Breast epithelium (tissue), 4 donors: ENCODE measurements at regions not wholly inside any gene's neighbourhood (a gene's known extent, or its start where the extent isn't known, plus 50 kb on each side); places are given as distances from the start of the nearest gene placed in this dataset.

Experiments used
- DNase-seq, 2 donors: peaks; one replicate each; pipeline ENCODE4 v3.0.0-alpha.2; 2019; ENCODE audit warnings: low spot score in 2 of 2
- H3K27ac ChIP-seq, 2 donors: fragments of 200-600 bp; sonication (generic) in 1 of 2; one replicate each; pipeline ENCODE4 v1.5.1; 2016 to 2019; ENCODE audit warnings: mild to moderate bottlenecking in 1 of 2
- H3K27me3 ChIP-seq, 2 donors: fragments of 200-600 bp; sonication (generic) in 1 of 2; one replicate each; pipeline versions ENCODE4 v1.5.1 to v1.6.0; 2017 to 2019; ENCODE audit warnings: control low read depth in 1 of 2, mild to moderate bottlenecking in 1 of 2
- H3K36me3 ChIP-seq: fragments of 200-600 bp; one replicate; pipeline ENCODE4 v1.5.1; 2019
- H3K4me1 ChIP-seq, 2 donors: fragments of 200-600 bp; sonication (generic); one replicate each; pipeline ENCODE4 v1.5.1; 2016 to 2019; ENCODE audit warnings: control low read depth in 1 of 2
- H3K4me3 ChIP-seq, 3 donors: fragments of 200-600 bp; sonication (generic); 1 replicate in 2 of 3; 2 replicates in 1 of 3; pipeline ENCODE4 v1.5.1; 2016 to 2019; ENCODE audit warnings: mild to moderate bottlenecking in 3 of 3, moderate library complexity in 2 of 3
- H3K9me3 ChIP-seq, 2 donors: fragments of 200-600 bp; sonication (generic) in 1 of 2; one replicate each; pipeline ENCODE4 v1.5.1; 2016 to 2019; ENCODE audit warnings: control low read depth in 1 of 2
- CTCF ChIP-seq, 3 donors: fragments of 450-650 bp; IDR thresholded peaks; one replicate each; pipeline ENCODE4 v1.5.1; 2016 to 2017; ENCODE audit warnings: antibody characterized with exemption in 3 of 3, mild to moderate bottlenecking in 3 of 3, moderate library complexity in 3 of 3
- POLR2A ChIP-seq: fragments of 450-650 bp; IDR thresholded peaks from one replicate; pipeline ENCODE4 v1.6.1; 2016; ENCODE audit warnings: antibody characterized with exemption, mild to moderate bottlenecking, moderate library complexity
- POLR2AphosphoS5 ChIP-seq, 3 donors: sonication (generic); formaldehyde crosslinking; IDR thresholded peaks; one replicate each; pipeline ENCODE4 v1.6.1; 2017; ENCODE audit warnings: antibody characterized with exemption in 3 of 3
- intact Hi-C: fragments of 100-400 bp; cut with DNase I; formaldehyde crosslinking; loops from one replicate; pipeline ENCODE4 v1.15.1; 2023; ENCODE audit warnings: low total_unique reads

- TF ChIP-seq POLR2A (no peak), POLR2AphosphoS5 (IDR thresholded peaks at IDR 0.05) (no peak), CTCF (IDR thresholded peaks at IDR 0.05) (no peak)
- no peak overlapping the region for H3K4me3 ChIP-seq
- no peak for DNase-seq
These were observed 487.1 kb downstream of the PCNX1 start for GRCh38 chr14:71394386-71394785.

GRCh38 chr14:71395151-71395604 is 487.9 kb downstream of the PCNX1 start:
- intact Hi-C loops = no loop called here
- TF ChIP-seq POLR2A (no peak), CTCF (IDR thresholded peaks at IDR 0.05) (no peak), POLR2AphosphoS5 (IDR thresholded peaks at IDR 0.05) (no peak)

More at GRCh38 chr14:71394386-71394785, 487.1 kb downstream of the PCNX1 start:
- Histone ChIP-seq H3K4me1 (no peaks in the 10 kb centered on the region), H3K36me3 (no peaks in the 10 kb centered on the region), H3K27ac (no peak overlapping the region), H3K27me3 (no peaks in the 10 kb centered on the region), H3K9me3 (no peaks in the 10 kb centered on the region)
- intact Hi-C loops = no loop called here

GRCh38 chr14:71395636-71396035 is 488.4 kb downstream of the PCNX1 start:
- Histone ChIP-seq H3K9me3 (no peaks in the 10 kb centered on the region), H3K27me3 (no peaks in the 10 kb centered on the region), H3K36me3 (no peaks in the 10 kb centered on the region), H3K4me3 (no peak overlapping the region), H3K4me1 (no peaks in the 10 kb centered on the region), H3K27ac (no peak overlapping the region)
- no peak for DNase-seq
- intact Hi-C loops = no loop called here
- no peak for TF ChIP-seq CTCF (IDR thresholded peaks at IDR 0.05)
- TF ChIP-seq POLR2AphosphoS5 (IDR thresholded peaks at IDR 0.05) = no peak
- TF ChIP-seq POLR2A = no peak

More at GRCh38 chr14:71395151-71395604, 487.9 kb downstream of the PCNX1 start:
- DNase-seq = no peak
- Histone ChIP-seq H3K27ac (no peak overlapping the region), H3K4me3 (no peak overlapping the region), H3K4me1 (no peaks in the 10 kb centered on the region), H3K36me3 (no peaks in the 10 kb centered on the region), H3K27me3 (no peaks in the 10 kb centered on the region), H3K9me3 (no peaks in the 10 kb centered on the region)

GRCh38 chr14:71396050-71396677 is 488.9 kb downstream of the PCNX1 start:
- DNase-seq = no peak
- intact Hi-C loops = no loop called here
- Histone ChIP-seq H3K27ac (no peak overlapping the region), H3K27me3 (no peaks in the 10 kb centered on the region), H3K4me3 (no peak overlapping the region), H3K9me3 (no peaks in the 10 kb centered on the region), H3K4me1 (no peaks in the 10 kb centered on the region), H3K36me3 (no peaks in the 10 kb centered on the region)
- TF ChIP-seq POLR2AphosphoS5 (IDR thresholded peaks at IDR 0.05) (no peak), CTCF (IDR thresholded peaks at IDR 0.05) (no peak), POLR2A (no peak)

- intact Hi-C loops = no loop called here
- no peak overlapping the region for H3K27ac ChIP-seq
- no peak overlapping the region for H3K4me3 ChIP-seq
- DNase-seq = no peak
- no peaks in the 10 kb centered on the region for H3K9me3 ChIP-seq
- no peaks in the 10 kb centered on the region for H3K4me1 ChIP-seq
- H3K27me3 ChIP-seq = no peaks in the 10 kb centered on the region
- TF ChIP-seq CTCF (IDR thresholded peaks at IDR 0.05) = no peak
- no peak for TF ChIP-seq POLR2AphosphoS5 (IDR thresholded peaks at IDR 0.05)
- TF ChIP-seq POLR2A = no peak
- no peaks in the 10 kb centered on the region for H3K36me3 ChIP-seq
These were observed 490.1 kb downstream of the PCNX1 start for GRCh38 chr14:71397371-71397770.
